HG02610 (cell line): ENCODE measurements at regions not wholly inside any gene's neighbourhood (a gene's known extent, or its start where the extent isn't known, plus 50 kb on each side); places are given as distances from the start of the nearest gene placed in this dataset.

Experiments
- ATAC-seq: cut with Tn5 transposase; IDR thresholded peaks from one replicate; pipeline ENCODE4 v1.9.1; 2021; ENCODE audit warnings: mild to moderate bottlenecking, moderate library complexity; ENCODE audit not compliant: unreplicated experiment

GRCh38 chr2:16051841-16052564 lies 111.7 kb downstream of the MYCN start:
- ATAC-seq: no peak

- no peak for ATAC-seq
Measured at GRCh38 chr2:16050908-16051489, 110.6 kb downstream of the MYCN start.

- ATAC-seq: no peak
Measured at GRCh38 chr2:16050261-16050907, 110.0 kb downstream of the MYCN start.

- ATAC-seq: no peak
Measured at GRCh38 chr2:16049406-16049805, 109.1 kb downstream of the MYCN start.

GRCh38 chr2:16048466-16048865 lies 108.1 kb downstream of the MYCN start:
- no peak for ATAC-seq

GRCh38 chr2:16047701-16048100 lies 107.4 kb downstream of the MYCN start:
- ATAC-seq: no peak

- no peak for ATAC-seq
Measured at GRCh38 chr2:16046649-16047048, 106.3 kb downstream of the MYCN start.

GRCh38 chr2:16045653-16046352 lies 105.5 kb downstream of the MYCN start:
- no peak for ATAC-seq

GRCh38 chr2:16044946-16045456 lies 104.7 kb downstream of the MYCN start:
- ATAC-seq: no peak

- ATAC-seq: no peak
Measured at GRCh38 chr2:16043627-16044026, 103.3 kb downstream of the MYCN start.

- no peak for ATAC-seq
Measured at GRCh38 chr2:16043192-16043591, 102.8 kb downstream of the MYCN start.

GRCh38 chr2:16042201-16042700 lies 101.9 kb downstream of the MYCN start:
- ATAC-seq: no peak

GRCh38 chr2:16040271-16041010 lies 100.1 kb downstream of the MYCN start:
- ATAC-seq: no peak

- ATAC-seq: no peak
Measured at GRCh38 chr2:16039823-16040222, 99.5 kb downstream of the MYCN start.

- no peak for ATAC-seq
Measured at GRCh38 chr2:16039055-16039454, 98.7 kb downstream of the MYCN start.

- no peak for ATAC-seq
Measured at GRCh38 chr2:16038621-16039020, 98.3 kb downstream of the MYCN start.

GRCh38 chr2:16037808-16038457 lies 97.6 kb downstream of the MYCN start:
- no peak for ATAC-seq

- no peak for ATAC-seq
Measured at GRCh38 chr2:16036951-16037350, 96.6 kb downstream of the MYCN start.

- ATAC-seq: no peak
Measured at GRCh38 chr2:16035747-16036745, 95.7 kb downstream of the MYCN start.
